HCT116 (cell line): ENCODE measurements at regions not wholly inside any gene's neighbourhood (a gene's known extent, or its start where the extent isn't known, plus 50 kb on each side); places are given as distances from the start of the nearest gene placed in this dataset.

Source experiments
- POLR2A ChIP-seq: IDR thresholded peaks from 2 replicates; pipeline ENCODE4 v1.7.0; 2011; ENCODE audit warnings: borderline replicate concordance; ENCODE audit not compliant: insufficient read depth, insufficient read length; ENCODE audit errors: extremely low read depth
- RAD21 ChIP-seq: IDR thresholded peaks from 2 replicates; pipeline ENCODE4 v1.6.1; 2012; ENCODE audit warnings: low read depth, mild to moderate bottlenecking
- TF ChIP-seq, protein P1 (sequence below), 3 experiments: fragments of 200-600 bp in 1 of 3; sonication (generic) in 1 of 3; IDR thresholded peaks in 2 of 3; conservative IDR thresholded peaks in 1 of 3; 2 replicates each; pipeline ENCODE4 v1.5.1; 2012 to 2017; ENCODE audit warnings: low read depth in 2 of 3, low read length in 2 of 3, antibody characterized with exemption in 1 of 3, borderline replicate concordance in 1 of 3, control low read depth in 1 of 3, mild to moderate bottlenecking in 1 of 3, mixed read lengths in 1 of 3, mixed run types in 1 of 3, moderate library complexity in 1 of 3; ENCODE audit not compliant: insufficient read depth in 1 of 3
- TF ChIP-seq, protein P2 (sequence below): IDR thresholded peaks from 2 replicates; pipeline ENCODE4 v1.6.1; 2012

DNA sequence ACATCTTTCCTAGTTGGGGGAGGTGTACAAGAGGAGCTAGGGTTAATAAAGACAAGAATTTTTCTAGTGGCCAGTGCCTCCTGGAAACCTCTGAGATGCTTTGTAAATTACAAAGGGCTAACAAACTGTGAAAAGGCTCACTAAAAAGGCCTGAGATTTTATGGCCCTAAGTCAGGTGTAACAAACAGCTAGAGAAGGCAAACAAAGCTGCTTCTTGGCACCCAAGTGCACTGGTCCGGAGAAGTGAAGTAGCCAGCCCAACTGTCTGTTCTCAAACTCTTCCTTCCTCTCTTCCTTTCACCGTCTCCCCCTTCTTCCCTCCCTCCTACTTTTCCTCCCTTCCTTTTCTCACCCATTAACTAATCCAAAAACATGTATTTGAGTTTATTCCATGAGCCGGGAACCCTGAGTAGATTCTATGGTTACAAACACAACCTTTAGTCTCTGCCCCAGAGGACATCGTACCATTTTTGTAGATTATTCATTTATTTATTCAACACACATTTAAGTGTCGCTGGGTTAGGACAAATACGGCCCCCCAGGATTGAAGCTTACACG lies 143.4 kb upstream of the PCGF5 start:
- TF ChIP-seq, protein P1, sequence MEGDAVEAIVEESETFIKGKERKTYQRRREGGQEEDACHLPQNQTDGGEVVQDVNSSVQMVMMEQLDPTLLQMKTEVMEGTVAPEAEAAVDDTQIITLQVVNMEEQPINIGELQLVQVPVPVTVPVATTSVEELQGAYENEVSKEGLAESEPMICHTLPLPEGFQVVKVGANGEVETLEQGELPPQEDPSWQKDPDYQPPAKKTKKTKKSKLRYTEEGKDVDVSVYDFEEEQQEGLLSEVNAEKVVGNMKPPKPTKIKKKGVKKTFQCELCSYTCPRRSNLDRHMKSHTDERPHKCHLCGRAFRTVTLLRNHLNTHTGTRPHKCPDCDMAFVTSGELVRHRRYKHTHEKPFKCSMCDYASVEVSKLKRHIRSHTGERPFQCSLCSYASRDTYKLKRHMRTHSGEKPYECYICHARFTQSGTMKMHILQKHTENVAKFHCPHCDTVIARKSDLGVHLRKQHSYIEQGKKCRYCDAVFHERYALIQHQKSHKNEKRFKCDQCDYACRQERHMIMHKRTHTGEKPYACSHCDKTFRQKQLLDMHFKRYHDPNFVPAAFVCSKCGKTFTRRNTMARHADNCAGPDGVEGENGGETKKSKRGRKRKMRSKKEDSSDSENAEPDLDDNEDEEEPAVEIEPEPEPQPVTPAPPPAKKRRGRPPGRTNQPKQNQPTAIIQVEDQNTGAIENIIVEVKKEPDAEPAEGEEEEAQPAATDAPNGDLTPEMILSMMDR (IDR thresholded peaks at IDR 0.05 in 2 of 3, conservative IDR thresholded peaks at IDR 0.05 in 1 of 3; ENCODE audit: borderline replicate concordance in 1 of 3, insufficient read depth in 1 of 3, low read depth in 2 of 3, low read length in 2 of 3) = no peak
- TF ChIP-seq RAD21 (no peak), POLR2A (no peak)
- TF ChIP-seq, protein P2, sequence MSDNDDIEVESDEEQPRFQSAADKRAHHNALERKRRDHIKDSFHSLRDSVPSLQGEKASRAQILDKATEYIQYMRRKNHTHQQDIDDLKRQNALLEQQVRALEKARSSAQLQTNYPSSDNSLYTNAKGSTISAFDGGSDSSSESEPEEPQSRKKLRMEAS = no peak
